Mucosa of rectum (tissue), 2 donors: ENCODE measurements at regions not wholly inside any gene's neighbourhood (a gene's known extent, or its start where the extent isn't known, plus 50 kb on each side); places are given as distances from the start of the nearest gene placed in this dataset.

Experiments
- H3K27ac ChIP-seq, 2 donors: one replicate each; pipeline ENCODE4 v1.7.0; 2013; ENCODE audit warnings: inconsistent platforms in 2 of 2, low read depth in 2 of 2, low read length in 2 of 2
- H3K27me3 ChIP-seq, 2 donors: one replicate each; pipeline ENCODE4 v1.7.0; 2013; ENCODE audit warnings: low read length in 2 of 2; ENCODE audit not compliant: control insufficient read depth in 2 of 2, insufficient read depth in 2 of 2
- H3K36me3 ChIP-seq, 2 donors: one replicate each; pipeline ENCODE4 v1.7.0; 2013; ENCODE audit warnings: low read length in 2 of 2; ENCODE audit not compliant: control insufficient read depth in 2 of 2, insufficient read depth in 2 of 2
- H3K4me1 ChIP-seq, 2 donors: one replicate each; pipeline ENCODE4 v1.7.0; 2013; ENCODE audit warnings: low read length in 2 of 2, mild to moderate bottlenecking in 1 of 2; ENCODE audit not compliant: control insufficient read depth in 2 of 2, insufficient read depth in 2 of 2
- H3K4me3 ChIP-seq, 2 donors: one replicate each; pipeline ENCODE4 v1.7.0; 2013; ENCODE audit warnings: low read length in 2 of 2
- H3K9ac ChIP-seq, 2 donors: one replicate each; pipeline ENCODE4 v1.7.0; 2013; ENCODE audit warnings: low read length in 2 of 2, low read depth in 1 of 2, mild to moderate bottlenecking in 1 of 2
- H3K9me3 ChIP-seq, 2 donors: one replicate each; pipeline ENCODE4 v1.7.0; 2013; ENCODE audit warnings: low read length in 2 of 2; ENCODE audit not compliant: control insufficient read depth in 2 of 2
- donor health status: healthy.
- donor health status: Normal muscosa, but diverticular disease.

- Histone ChIP-seq H3K27me3 (peaks cover 6 to 13% of the 10 kb centered on the region in 2 donors), H3K4me3 (peak overlapping the region in 1 of 2 donors; percentile 51), H3K9me3 (no peaks in the 10 kb centered on the region), H3K9ac (peak overlapping the region; percentile 18 to 36), H3K27ac (peak overlapping the region; percentile 57 to 68), H3K4me1 (no peaks in the 10 kb centered on the region), H3K36me3 (no peaks in the 10 kb centered on the region)
These were observed 384.6 kb downstream of the RRAGC start for GRCh38 chr1:38474738-38475623.

- no peaks in the 10 kb centered on the region for H3K9me3 ChIP-seq
- no peaks in the 10 kb centered on the region for H3K27me3 ChIP-seq
- no peak overlapping the region for H3K4me3 ChIP-seq
- no peak overlapping the region for H3K9ac ChIP-seq
- no peaks in the 10 kb centered on the region for H3K4me1 ChIP-seq
- no peak overlapping the region for H3K27ac ChIP-seq
- H3K36me3 ChIP-seq, result no peaks in the 10 kb centered on the region
These were observed 393.1 kb downstream of the RRAGC start for GRCh38 chr1:38466487-38466886.

GRCh38 chr1:38465460-38465859 is 394.1 kb downstream of the RRAGC start:
- H3K9ac ChIP-seq, result no peak overlapping the region
- H3K9me3 ChIP-seq, result no peaks in the 10 kb centered on the region
- H3K27me3 ChIP-seq, result no peaks in the 10 kb centered on the region
- no peak overlapping the region for H3K4me3 ChIP-seq
- H3K4me1 ChIP-seq, result no peaks in the 10 kb centered on the region
- H3K27ac ChIP-seq, result no peak overlapping the region
- H3K36me3 ChIP-seq, result no peaks in the 10 kb centered on the region

- Histone ChIP-seq H3K4me3 (no peak overlapping the region), H3K36me3 (no peaks in the 10 kb centered on the region), H3K9ac (no peak overlapping the region), H3K4me1 (no peaks in the 10 kb centered on the region), H3K27ac (no peak overlapping the region), H3K27me3 (no peaks in the 10 kb centered on the region), H3K9me3 (no peaks in the 10 kb centered on the region)
These were observed 395.4 kb downstream of the RRAGC start for GRCh38 chr1:38464071-38464661.

GRCh38 chr1:38463074-38463473 is 396.5 kb downstream of the RRAGC start:
- no peak overlapping the region for H3K9ac ChIP-seq
- no peaks in the 10 kb centered on the region for H3K4me1 ChIP-seq
- H3K27me3 ChIP-seq, result peaks cover 0 to 3% of the 10 kb centered on the region in 2 donors
- no peaks in the 10 kb centered on the region for H3K9me3 ChIP-seq
- no peaks in the 10 kb centered on the region for H3K36me3 ChIP-seq
- no peak overlapping the region for H3K27ac ChIP-seq
- no peak overlapping the region for H3K4me3 ChIP-seq

GRCh38 chr1:38456531-38456876 is 403.1 kb downstream of the RRAGC start:
- Histone ChIP-seq H3K4me3 (no peak overlapping the region), H3K27ac (no peak overlapping the region), H3K9me3 (no peaks in the 10 kb centered on the region), H3K36me3 (no peaks in the 10 kb centered on the region), H3K9ac (no peak overlapping the region), H3K27me3 (peaks cover 0 to 3% of the 10 kb centered on the region in 2 donors), H3K4me1 (no peaks in the 10 kb centered on the region)

GRCh38 chr1:38455829-38456530 is 403.6 kb downstream of the RRAGC start:
- H3K4me3 ChIP-seq, result no peak overlapping the region

GRCh38 chr1:38454749-38455441 is 404.7 kb downstream of the RRAGC start:
- H3K27me3 ChIP-seq, result peaks cover 0 to 3% of the 10 kb centered on the region in 2 donors
- H3K4me3 ChIP-seq, result no peak overlapping the region
- H3K27ac ChIP-seq, result no peak overlapping the region
- no peaks in the 10 kb centered on the region for H3K4me1 ChIP-seq
- no peaks in the 10 kb centered on the region for H3K36me3 ChIP-seq
- no peak overlapping the region for H3K9ac ChIP-seq
- H3K9me3 ChIP-seq, result no peaks in the 10 kb centered on the region

More at GRCh38 chr1:38455829-38456530, 403.6 kb downstream of the RRAGC start:
- Histone ChIP-seq H3K36me3 (no peaks in the 10 kb centered on the region), H3K27ac (no peak overlapping the region), H3K4me1 (no peaks in the 10 kb centered on the region), H3K27me3 (peaks cover 0 to 3% of the 10 kb centered on the region in 2 donors), H3K9ac (no peak overlapping the region), H3K9me3 (no peaks in the 10 kb centered on the region)

GRCh38 chr1:38454236-38454635 is 405.3 kb downstream of the RRAGC start:
- Histone ChIP-seq H3K36me3 (no peaks in the 10 kb centered on the region), H3K27me3 (peaks cover 0 to 3% of the 10 kb centered on the region in 2 donors), H3K9me3 (no peaks in the 10 kb centered on the region), H3K9ac (no peak overlapping the region), H3K4me3 (no peak overlapping the region), H3K27ac (no peak overlapping the region), H3K4me1 (no peaks in the 10 kb centered on the region)
